ENCODE measurements at regions not wholly inside any gene's neighbourhood (a gene's known extent, or its start where the extent isn't known, plus 50 kb on each side); places are given as distances from the start of the nearest gene placed in this dataset.

- TF ChIP-seq CTCF (IDR thresholded peaks at IDR 0.05) = no peak
- no peak for TF ChIP-seq POLR2A (IDR thresholded peaks at IDR 0.05)
These were observed 276.1 kb downstream of the NPHP4 start for GRCh38 chr1:5716126-5716525.
